Jurkat, Clone E6-1 (cell line): ENCODE measurements at regions not wholly inside any gene's neighbourhood (a gene's known extent, or its start where the extent isn't known, plus 50 kb on each side); places are given as distances from the start of the nearest gene placed in this dataset.
"Not testable (repeated sequence)": the region's sequence is repeated elsewhere in the genome, so short reads cannot be mapped to it uniquely, and the experiment has no call there.

Experiments
- DNase-seq: peaks from one replicate; pipeline ENCODE4 v3.0.0-alpha.2; 2011; ENCODE audit warnings: low read depth, low spot score
- H3K4me3 ChIP-seq: 2 replicates; pipeline ENCODE4 v1.5.1; 2011; ENCODE audit warnings: mild to moderate bottlenecking, low read length, control low read depth, moderate library complexity

DNA sequence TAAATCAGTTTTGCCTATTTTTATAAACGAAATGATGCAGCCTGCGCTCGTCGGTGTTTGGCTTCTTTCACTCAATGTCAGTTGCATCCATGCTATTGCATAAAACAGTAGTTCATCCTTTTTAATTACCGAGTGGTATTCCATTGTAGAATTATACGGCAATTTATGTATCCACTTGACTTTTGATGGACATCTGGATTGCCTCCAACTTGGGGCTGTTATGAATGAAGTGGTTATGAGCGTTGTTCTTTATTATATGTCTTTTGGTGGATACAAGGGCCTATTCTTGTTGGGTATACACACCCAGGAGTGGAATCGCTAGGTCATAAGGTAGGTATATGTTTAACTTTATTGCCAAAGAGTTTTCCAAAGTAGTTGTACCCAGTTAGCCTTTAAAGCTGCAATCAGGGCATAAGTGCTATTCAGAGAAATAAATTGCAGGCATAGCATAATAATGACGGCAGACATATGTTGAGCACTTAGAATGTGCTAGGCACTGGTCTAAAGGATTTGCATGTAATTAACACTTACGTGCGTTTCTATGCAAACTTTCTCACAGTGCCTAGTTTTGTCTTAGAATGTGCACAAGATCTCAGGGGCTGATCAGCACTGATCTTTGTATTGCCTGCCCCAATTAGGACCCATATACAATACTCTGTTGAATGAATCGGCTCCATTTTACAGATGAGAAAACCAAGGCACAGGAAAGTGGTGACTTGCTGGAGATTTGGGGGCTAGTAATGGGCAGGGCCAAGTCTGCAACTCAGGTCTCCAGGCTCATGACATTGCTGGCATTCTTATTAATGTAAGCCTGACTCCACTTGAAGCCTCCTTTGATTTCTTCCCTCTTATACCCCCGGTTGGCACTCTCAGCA is 407.0 kb downstream of the BCOR start:
- H3K4me3 ChIP-seq = no peak overlapping the region
- DNase-seq = no peak

GRCh38 chrX:39691724-39692123 is 406.0 kb downstream of the BCOR start:
- DNase-seq = no peak
- H3K4me3 ChIP-seq = no peak overlapping the region

- no peak overlapping the region for H3K4me3 ChIP-seq
- no peak for DNase-seq
Measured at GRCh38 chrX:39692796-39693195, 405.0 kb downstream of the BCOR start.

DNA sequence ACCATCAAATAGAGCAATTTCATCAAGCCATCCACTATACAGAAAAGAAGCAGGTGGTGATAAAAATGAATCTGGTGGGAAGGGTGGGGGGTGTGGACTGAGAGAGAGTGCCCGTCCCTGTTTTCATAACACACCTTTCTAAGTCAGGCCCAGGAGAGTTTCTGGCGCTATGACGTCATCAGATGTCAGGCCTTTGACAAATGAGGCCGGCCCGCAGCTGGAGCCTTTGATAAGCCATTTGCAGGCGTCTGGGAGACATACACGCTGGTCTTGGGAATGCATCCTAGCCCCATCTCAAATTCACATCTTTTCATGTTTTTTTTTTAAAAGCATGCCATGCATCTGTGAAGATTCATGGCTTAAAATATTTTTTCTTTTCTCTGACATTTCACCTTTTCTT is 404.5 kb downstream of the BCOR start:
- no peak for DNase-seq

DNA sequence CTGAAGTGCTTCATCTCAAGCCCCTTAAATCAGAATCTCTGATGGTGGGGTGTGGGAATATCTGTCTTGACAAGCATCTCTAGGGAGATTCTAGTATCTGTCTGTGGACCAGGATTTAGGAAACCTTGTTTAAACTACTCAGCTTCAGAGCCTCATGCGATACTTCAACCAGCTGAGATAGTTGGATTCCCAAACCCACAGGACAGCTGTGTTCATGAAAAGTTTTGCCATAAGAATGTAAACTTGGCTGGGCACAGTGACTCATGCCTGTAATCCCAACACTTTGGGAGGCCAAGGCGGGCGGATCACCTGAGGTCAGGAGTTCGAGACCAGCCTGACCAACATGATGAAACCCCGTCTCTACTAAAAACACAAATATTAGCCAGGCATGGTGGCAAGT is 395.1 kb downstream of the BCOR start:
- not testable (repeated sequence) for DNase-seq, H3K4me3 ChIP-seq

More for the DNA sequence above, 404.5 kb downstream of the BCOR start:
- no peak overlapping the region for H3K4me3 ChIP-seq

- no peak for DNase-seq
- no peak overlapping the region for H3K4me3 ChIP-seq
Measured at GRCh38 chrX:39703307-39703706, 394.5 kb downstream of the BCOR start.

DNA sequence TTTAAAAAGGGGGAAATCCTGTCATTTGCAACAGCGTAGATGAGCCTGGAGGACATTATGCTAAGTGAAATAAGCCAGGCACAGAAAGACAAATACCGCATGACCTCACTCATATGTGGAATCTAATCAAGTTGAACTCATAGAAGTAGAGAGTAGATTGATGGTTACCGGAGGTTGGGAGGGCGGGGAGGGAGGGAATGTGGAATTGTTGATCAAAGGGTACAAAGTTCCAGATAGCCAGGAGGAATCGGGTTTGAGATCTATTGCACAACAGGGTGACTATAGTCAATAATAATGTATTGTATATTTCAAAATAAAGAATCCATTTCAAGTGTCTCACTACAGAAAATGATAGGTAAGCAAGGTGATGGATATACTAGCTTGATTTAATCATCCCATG is 393.2 kb downstream of the BCOR start:
- no peak overlapping the region for H3K4me3 ChIP-seq

GRCh38 chrX:39705290-39705689 is 392.5 kb downstream of the BCOR start:
- H3K4me3 ChIP-seq = no peak overlapping the region
- DNase-seq = no peak

More for the DNA sequence above, 393.2 kb downstream of the BCOR start:
- no peak for DNase-seq

- DNase-seq = no peak
- no peak overlapping the region for H3K4me3 ChIP-seq
Measured at GRCh38 chrX:39709364-39709763, 388.4 kb downstream of the BCOR start.

DNA sequence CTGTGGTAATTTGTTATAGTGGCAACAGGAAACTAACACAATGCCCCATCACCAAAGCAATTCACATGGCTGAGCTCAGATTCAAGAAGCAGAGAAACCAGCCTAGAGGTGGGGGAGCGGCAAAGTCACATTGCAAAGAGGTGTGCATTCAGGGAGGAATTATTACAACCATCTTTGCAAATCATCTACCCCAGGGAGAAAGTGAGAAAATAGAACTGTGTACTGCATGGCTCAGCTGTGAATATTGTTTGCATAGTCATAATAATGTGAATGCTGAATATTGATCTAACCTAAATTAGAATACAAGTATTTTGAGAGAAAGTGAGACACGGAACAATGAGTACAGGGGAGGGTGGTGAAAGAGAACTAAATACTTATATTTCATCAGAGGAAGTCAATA is 387.9 kb downstream of the BCOR start:
- H3K4me3 ChIP-seq = no peak overlapping the region
- no peak for DNase-seq

- H3K4me3 ChIP-seq = no peak overlapping the region
- no peak for DNase-seq
Measured at GRCh38 chrX:39710776-39711175, 387.0 kb downstream of the BCOR start.

- no peak overlapping the region for H3K4me3 ChIP-seq
- DNase-seq = no peak
Measured at GRCh38 chrX:39714471-39714870, 383.3 kb downstream of the BCOR start.

GRCh38 chrX:39716401-39716800 is 381.4 kb downstream of the BCOR start:
- DNase-seq = no peak
- no peak overlapping the region for H3K4me3 ChIP-seq

GRCh38 chrX:39716802-39717540 is 380.8 kb downstream of the BCOR start:
- no peak overlapping the region for H3K4me3 ChIP-seq

GRCh38 chrX:39718981-39719380 is 378.8 kb downstream of the BCOR start:
- H3K4me3 ChIP-seq = no peak overlapping the region
- DNase-seq = no peak

More at GRCh38 chrX:39716802-39717540, 380.8 kb downstream of the BCOR start:
- no peak for DNase-seq

GRCh38 chrX:39720945-39721344 is 376.8 kb downstream of the BCOR start:
- H3K4me3 ChIP-seq = no peak overlapping the region
- no peak for DNase-seq

- H3K4me3 ChIP-seq = no peak overlapping the region
- DNase-seq = no peak
Measured at GRCh38 chrX:39721566-39722279, 376.0 kb downstream of the BCOR start.

- no peak overlapping the region for H3K4me3 ChIP-seq
- peak; percentile 65 for DNase-seq
Measured at GRCh38 chrX:39724544-39724943, 373.2 kb downstream of the BCOR start.

DNA sequence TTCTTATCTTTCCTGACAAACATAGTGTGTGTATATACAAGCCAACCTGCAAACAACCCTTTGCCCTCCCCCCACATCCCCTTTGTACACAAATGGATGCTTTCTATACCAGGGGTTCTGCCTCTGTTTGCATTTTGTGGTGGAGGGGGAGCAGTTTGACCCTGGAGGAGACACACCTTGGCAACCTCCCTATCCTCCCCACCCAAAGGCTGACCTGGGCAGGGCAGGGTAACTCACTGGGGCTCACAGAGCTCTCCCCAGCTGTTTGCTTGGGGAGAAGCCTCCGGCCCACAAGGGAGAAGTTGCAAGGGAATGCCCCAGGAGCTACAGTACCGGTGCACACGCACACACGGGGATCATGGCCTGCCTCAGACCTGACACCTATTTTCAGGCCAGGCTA is 372.6 kb downstream of the BCOR start:
- DNase-seq = no peak
- no peak overlapping the region for H3K4me3 ChIP-seq
